H1 (cell line): ENCODE measurements at regions not wholly inside any gene's neighbourhood (a gene's known extent, or its start where the extent isn't known, plus 50 kb on each side); places are given as distances from the start of the nearest gene placed in this dataset.

ENCODE experiments used
- CTCF ChIA-PET: fragments of 300-600 bp; sonication (Branson Sonifier 250); formaldehyde crosslinking; loops from one replicate; lab custom pipeline; 2021; ENCODE audit not compliant: partially characterized antibody; lab: Charles Lee
- POLR2A ChIA-PET: fragments of 300-600 bp; sonication (Branson Sonifier 250); formaldehyde crosslinking; loops from one replicate; lab custom pipeline; 2021; ENCODE audit warnings: inconsistent platforms; ENCODE audit not compliant: partially characterized antibody; lab: Charles Lee
- DNase-seq, 2 experiments: peaks; one replicate each; pipeline versions ENCODE4 v3.0.0 to v3.0.0-alpha.2; 2010 to 2022; ENCODE audit warnings: low spot score in 2 of 2, low read depth in 1 of 2, mixed read lengths in 1 of 2
- FAIRE-seq: peaks from 2 replicates; lab custom pipeline; 2011; peaks lifted over from hg19 to GRCh38; lab: Jason Lieb, UNC
- H2AFZ ChIP-seq: 2 replicates; pipeline ENCODE4 v1.8.1; 2012; ENCODE audit warnings: low read length, inconsistent platforms
- H2AK5ac ChIP-seq: 2 replicates; pipeline ENCODE4 v1.6.1; 2013; ENCODE audit warnings: low read depth, low read length
- H2BK120ac ChIP-seq: replicated peaks from 2 replicates; pipeline ENCODE3; 2013; ENCODE audit warnings: low read depth, low read length, inconsistent platforms
- H2BK12ac ChIP-seq: 2 replicates; pipeline ENCODE4 v1.6.1; 2013; ENCODE audit warnings: low read depth, low read length
- H2BK15ac ChIP-seq: 2 replicates; pipeline ENCODE4 v1.6.1; 2013; ENCODE audit warnings: low read length
- H2BK20ac ChIP-seq: 2 replicates; pipeline ENCODE4 v1.6.1; 2013; ENCODE audit warnings: low read length
- H2BK5ac ChIP-seq: 2 replicates; pipeline ENCODE4 v1.6.1; 2013; ENCODE audit warnings: low read depth, low read length
- H3K14ac ChIP-seq: 2 replicates; pipeline ENCODE4 v1.6.1; 2013; ENCODE audit warnings: inconsistent platforms; ENCODE audit not compliant: insufficient read length
- H3K18ac ChIP-seq: 2 replicates; pipeline ENCODE4 v1.6.1; 2013; ENCODE audit warnings: low read length; ENCODE audit errors: extremely low read depth
- H3K23ac ChIP-seq: 2 replicates; pipeline ENCODE4 v1.6.1; 2013; ENCODE audit warnings: inconsistent platforms; ENCODE audit not compliant: insufficient read length
- H3K23me2 ChIP-seq: 2 replicates; pipeline ENCODE4 v1.6.1; 2013; ENCODE audit warnings: low read depth, low read length
- H3K27ac ChIP-seq: 2 replicates; pipeline ENCODE4 v1.6.1; 2011; ENCODE audit warnings: low read depth, low read length, inconsistent platforms
- H3K27me3 ChIP-seq, 4 experiments: replicated peaks in 1 of 4; 1 replicate in 1 of 4; 2 replicates in 3 of 4; pipeline versions ENCODE4 v1.6.1 to v1.8.1; 2011 to 2013; ENCODE audit warnings: low read length in 3 of 4, mild to moderate bottlenecking in 3 of 4, inconsistent platforms in 2 of 4, mixed read lengths in 2 of 4, moderate library complexity in 1 of 4; ENCODE audit not compliant: control insufficient read depth in 3 of 4, insufficient read depth in 3 of 4; ENCODE audit errors: extremely low read depth in 1 of 4
- H3K36me3 ChIP-seq, 4 experiments: 2 replicates each; pipeline versions ENCODE4 v1.6.1 to v1.8.1; 2011 to 2013; ENCODE audit warnings: mild to moderate bottlenecking in 4 of 4, low read length in 3 of 4, moderate library complexity in 2 of 4, control low read depth in 1 of 4, inconsistent platforms in 1 of 4; ENCODE audit not compliant: insufficient read depth in 4 of 4, control insufficient read depth in 2 of 4
- H3K4ac ChIP-seq: replicated peaks from 2 replicates; pipeline ENCODE3; 2013; ENCODE audit warnings: low read length, low read depth, mixed read lengths, inconsistent platforms; ENCODE audit not compliant: insufficient read length
- H3K4me1 ChIP-seq, 4 experiments: replicated peaks in 1 of 4; 1 replicate in 1 of 4; 2 replicates in 3 of 4; pipeline versions ENCODE4 v1.6.1 to v1.8.1; 2011 to 2013; ENCODE audit warnings: low read length in 3 of 4, inconsistent platforms in 2 of 4, mixed read lengths in 1 of 4; ENCODE audit not compliant: insufficient read depth in 4 of 4, control insufficient read depth in 3 of 4
- H3K4me2 ChIP-seq, 2 experiments: 2 replicates each; pipeline versions ENCODE4 v1.6.1 to v1.8.1; 2011 to 2013; ENCODE audit warnings: low read depth in 2 of 2, low read length in 2 of 2, control low read depth in 1 of 2, inconsistent platforms in 1 of 2, mild to moderate bottlenecking in 1 of 2; ENCODE audit not compliant: insufficient read depth in 1 of 2
- H3K4me3 ChIP-seq, 4 experiments: fragments of 200-600, 300-600 bp in 1 of 4; sonication (generic), shearing (Covaris generic), sonication (Bioruptor Twin) in 1 of 4; 2 replicates each; pipeline versions ENCODE4 v1.5.1 to v1.8.1; 2011 to 2016; ENCODE audit warnings: low read length in 4 of 4, low read depth in 3 of 4, control low read depth in 2 of 4, inconsistent platforms in 2 of 4, mild to moderate bottlenecking in 2 of 4, mixed read lengths in 1 of 4, moderate library complexity in 1 of 4; ENCODE audit not compliant: insufficient read depth in 2 of 4; ENCODE audit errors: extremely low read depth in 1 of 4
- H3K56ac ChIP-seq: replicated peaks from 2 replicates; pipeline ENCODE3; 2013; ENCODE audit warnings: low read depth, mild to moderate bottlenecking, mixed read lengths, low read length, inconsistent platforms; ENCODE audit not compliant: insufficient read length
- H3K79me1 ChIP-seq: 2 replicates; pipeline ENCODE4 v1.6.1; 2013; ENCODE audit warnings: low read depth, low read length, control low read depth
- H3K79me2 ChIP-seq, 2 experiments: 2 replicates each; pipeline versions ENCODE4 v1.6.1 to v1.8.1; 2012 to 2013; ENCODE audit warnings: low read length in 2 of 2, mild to moderate bottlenecking in 2 of 2, inconsistent platforms in 1 of 2; ENCODE audit not compliant: insufficient read depth in 2 of 2, control insufficient read depth in 1 of 2
- H3K9ac ChIP-seq, 4 experiments: replicated peaks in 1 of 4; 1 replicate in 1 of 4; 2 replicates in 3 of 4; pipeline versions ENCODE4 v1.6.1 to v1.8.1; 2011 to 2013; ENCODE audit warnings: low read depth in 3 of 4, low read length in 3 of 4, control low read depth in 2 of 4, mild to moderate bottlenecking in 2 of 4, moderate library complexity in 2 of 4, inconsistent platforms in 1 of 4; ENCODE audit errors: extremely low read depth in 1 of 4
- H3K9me3 ChIP-seq, 2 experiments: 2 replicates each; pipeline versions ENCODE4 v1.6.1 to v1.8.1; 2012 to 2013; ENCODE audit warnings: mild to moderate bottlenecking in 2 of 2, moderate library complexity in 2 of 2, control low read depth in 1 of 2, inconsistent platforms in 1 of 2, low read depth in 1 of 2, low read length in 1 of 2, mixed read lengths in 1 of 2; ENCODE audit not compliant: insufficient read depth in 2 of 2
- H4K20me1 ChIP-seq, 2 experiments: replicated peaks in 1 of 2; 2 replicates each; pipeline versions ENCODE3 to v1.8.1; 2011 to 2013; ENCODE audit warnings: inconsistent platforms in 2 of 2, low read length in 2 of 2, mild to moderate bottlenecking in 1 of 2; ENCODE audit not compliant: insufficient read depth in 2 of 2, control insufficient read depth in 1 of 2
- H4K5ac ChIP-seq: 2 replicates; pipeline ENCODE4 v1.6.1; 2013; ENCODE audit warnings: low read length, low read depth, mixed read lengths, inconsistent platforms; ENCODE audit not compliant: insufficient read length
- H4K8ac ChIP-seq: 2 replicates; pipeline ENCODE4 v1.8.0; 2013; ENCODE audit warnings: mild to moderate bottlenecking, moderate library complexity, low read length, inconsistent platforms; ENCODE audit not compliant: insufficient read depth; ENCODE audit errors: extremely low read depth
- H4K91ac ChIP-seq: replicated peaks from 2 replicates; pipeline ENCODE3; 2013; ENCODE audit warnings: low read length, mixed read lengths, inconsistent platforms; ENCODE audit not compliant: insufficient read length
- CBX5 ChIP-seq: fragments of 300-800, 300-1000 bp; sonication (generic); IDR thresholded peaks from 2 replicates; pipeline ENCODE4 v1.7.1; 2016; ENCODE audit warnings: antibody characterized with exemption, low read length, low read depth
- CHD2 ChIP-seq: IDR thresholded peaks from 2 replicates; pipeline ENCODE4 v1.6.1; 2012; ENCODE audit warnings: low read length, improper control_type of control experiment
- CREB1 ChIP-seq: IDR thresholded peaks from 2 replicates; pipeline ENCODE4 v1.6.1; 2012; ENCODE audit warnings: inconsistent platforms
- GABPA ChIP-seq: IDR thresholded peaks from 2 replicates; pipeline ENCODE4 v1.6.1; 2011; ENCODE audit warnings: mild to moderate bottlenecking, low read length, moderate library complexity, borderline replicate concordance; ENCODE audit not compliant: insufficient read depth
- HDAC2 ChIP-seq, 2 experiments: fragments of 300-600 bp in 1 of 2; sonication (generic) in 1 of 2; IDR thresholded peaks; 2 replicates each; pipeline ENCODE4 v1.6.1; 2011 to 2012; ENCODE audit warnings: low read depth in 2 of 2, low read length in 2 of 2, mild to moderate bottlenecking in 2 of 2, moderate library complexity in 2 of 2, borderline replicate concordance in 1 of 2, inconsistent platforms in 1 of 2
- JUN ChIP-seq: IDR thresholded peaks from 2 replicates; pipeline ENCODE4 v1.6.1; 2011; ENCODE audit warnings: low read depth, mild to moderate bottlenecking, improper control_type of control experiment, low read length
- KDM1A ChIP-seq: fragments of 200-600, 300-600 bp; sonication (generic); IDR thresholded peaks from 2 replicates; pipeline ENCODE4 v1.7.1; 2016; ENCODE audit warnings: mild to moderate bottlenecking, low read length, borderline replicate concordance
- POU5F1 ChIP-seq: IDR thresholded peaks from 2 replicates; pipeline ENCODE4 v1.6.1; 2011; ENCODE audit warnings: low read depth, mild to moderate bottlenecking, low read length, moderate library complexity
- RFX5 ChIP-seq: IDR thresholded peaks from 2 replicates; pipeline ENCODE4 v1.6.1; 2011; ENCODE audit warnings: low read depth, low read length, improper control_type of control experiment, borderline replicate concordance
- RXRA ChIP-seq: IDR thresholded peaks from 2 replicates; pipeline ENCODE4 v1.6.1; 2011; ENCODE audit warnings: low read depth, mild to moderate bottlenecking, low read length, moderate library complexity; ENCODE audit not compliant: insufficient read depth
- SP1 ChIP-seq: IDR thresholded peaks from 2 replicates; pipeline ENCODE4 v1.6.1; 2011; ENCODE audit warnings: low read depth, low read length
- SP2 ChIP-seq: IDR thresholded peaks from 2 replicates; pipeline ENCODE4 v1.6.1; 2012; ENCODE audit warnings: mild to moderate bottlenecking, low read length, inconsistent platforms
- TAF7 ChIP-seq: optimal IDR thresholded peaks from 2 replicates; pipeline ENCODE3; 2011; ENCODE audit warnings: low read depth, mild to moderate bottlenecking, inconsistent platforms, low read length, moderate library complexity, borderline replicate concordance
- TBP ChIP-seq: IDR thresholded peaks from 2 replicates; pipeline ENCODE4 v1.6.1; 2011; ENCODE audit warnings: low read depth, low read length, improper control_type of control experiment
- WGBS, 2 experiments: shearing (Covaris generic) in 1 of 2; methylation state at CpG; one replicate each; pipeline versions ENCODE4 v1.1.6 to v1.1.7; 2013 to 2015; ENCODE audit warnings: low lambda C conversion rate in 2 of 2, mixed read lengths in 2 of 2, inconsistent platforms in 1 of 2, low coverage in 1 of 2, missing lambda C conversion rate in 1 of 2; ENCODE audit not compliant: insufficient replicate concordance in 2 of 2, insufficient coverage in 1 of 2, insufficient read length in 1 of 2; ENCODE audit errors: extremely low coverage in 1 of 2, missing lambda C conversion rate in 1 of 2; 5-methylcytosine and 5-hydroxymethylcytosine counted together
- TF ChIP-seq, protein P1 (sequence below): IDR thresholded peaks from 2 replicates; pipeline ENCODE4 v1.6.1; 2011; ENCODE audit warnings: low read length, improper control_type of control experiment

DNA sequence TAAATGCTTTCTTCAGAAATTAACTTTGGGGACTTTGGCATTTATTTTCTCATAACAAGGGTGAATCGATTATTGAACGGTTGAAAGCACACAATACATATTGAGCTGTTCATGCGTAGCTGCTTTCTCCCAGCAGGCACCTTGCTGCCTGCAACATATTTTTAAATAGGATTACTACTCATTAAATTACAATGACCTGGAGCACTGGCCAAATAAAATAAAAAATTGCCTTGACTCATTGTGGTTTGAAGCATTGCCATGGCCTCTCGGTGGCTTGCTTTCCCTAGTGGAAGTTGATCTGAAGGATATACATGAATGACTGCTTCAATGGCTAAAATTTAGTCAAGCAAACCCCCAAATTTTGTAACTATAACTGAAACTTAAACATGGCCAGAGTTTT, 181.6 kb upstream of the NUDT12 start:
- FAIRE-seq (no peak), DNase-seq (no peak)
- Histone ChIP-seq H4K91ac (no peak overlapping the region), H3K18ac (no peak overlapping the region), H2BK12ac (no peak overlapping the region), H4K5ac (no peak overlapping the region), H3K56ac (no peak overlapping the region), H3K9ac (no peak overlapping the region), H3K79me1 (no peaks in the 10 kb centered on the region), H2BK20ac (no peak overlapping the region), H4K20me1 (no peaks in the 10 kb centered on the region), H2AK5ac (no peak overlapping the region), H2BK15ac (no peak overlapping the region), H3K36me3 (no peaks in the 10 kb centered on the region), H3K79me2 (no peaks in the 10 kb centered on the region), H2BK5ac (no peak overlapping the region), H3K23me2 (no peaks in the 10 kb centered on the region), H2BK120ac (no peak overlapping the region), H3K23ac (no peak overlapping the region), H3K4me2 (no peak overlapping the region), H3K4me1 (no peaks in the 10 kb centered on the region), H3K27me3 (no peaks in the 10 kb centered on the region), H3K4ac (no peak overlapping the region), H3K9me3 (no peaks in the 10 kb centered on the region), H3K4me3 (no peak overlapping the region), H3K14ac (no peak overlapping the region), H2AFZ (no peak overlapping the region), H3K27ac (no peak overlapping the region), H4K8ac (no peak overlapping the region)
- CTCF ChIA-PET, result no interaction called here
- WGBS, 2 experiments, result 91% methylated on average over 4 of the region's 4 CpGs; no CpG with 5 or more reads in 1 of the 2 experiments
- POLR2A ChIA-PET, result no interaction called here
- TF ChIP-seq POU5F1 (no peak), SP2 (no peak), RXRA (no peak), CREB1 (no peak), HDAC2 (IDR thresholded peaks at IDR 0.05; ENCODE audit: borderline replicate concordance in 1 of 2, low read depth in 2 of 2, low read length in 2 of 2) (no peak), SP1 (no peak), TBP (no peak), CHD2 (no peak), JUN (no peak), RFX5 (no peak), TAF7 (no peak), KDM1A (no peak), GABPA (no peak), CBX5 (no peak)
- TF ChIP-seq, protein P1, sequence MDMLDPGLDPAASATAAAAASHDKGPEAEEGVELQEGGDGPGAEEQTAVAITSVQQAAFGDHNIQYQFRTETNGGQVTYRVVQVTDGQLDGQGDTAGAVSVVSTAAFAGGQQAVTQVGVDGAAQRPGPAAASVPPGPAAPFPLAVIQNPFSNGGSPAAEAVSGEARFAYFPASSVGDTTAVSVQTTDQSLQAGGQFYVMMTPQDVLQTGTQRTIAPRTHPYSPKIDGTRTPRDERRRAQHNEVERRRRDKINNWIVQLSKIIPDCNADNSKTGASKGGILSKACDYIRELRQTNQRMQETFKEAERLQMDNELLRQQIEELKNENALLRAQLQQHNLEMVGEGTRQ, result no peak
